ENCODE measurements at regions not wholly inside any gene's neighbourhood (a gene's known extent, or its start where the extent isn't known, plus 50 kb on each side); places are given as distances from the start of the nearest gene placed in this dataset.

GRCh38 chr7:84813376-84813775 lies 373.5 kb downstream of the SEMA3D start:
- TF ChIP-seq, protein P1, sequence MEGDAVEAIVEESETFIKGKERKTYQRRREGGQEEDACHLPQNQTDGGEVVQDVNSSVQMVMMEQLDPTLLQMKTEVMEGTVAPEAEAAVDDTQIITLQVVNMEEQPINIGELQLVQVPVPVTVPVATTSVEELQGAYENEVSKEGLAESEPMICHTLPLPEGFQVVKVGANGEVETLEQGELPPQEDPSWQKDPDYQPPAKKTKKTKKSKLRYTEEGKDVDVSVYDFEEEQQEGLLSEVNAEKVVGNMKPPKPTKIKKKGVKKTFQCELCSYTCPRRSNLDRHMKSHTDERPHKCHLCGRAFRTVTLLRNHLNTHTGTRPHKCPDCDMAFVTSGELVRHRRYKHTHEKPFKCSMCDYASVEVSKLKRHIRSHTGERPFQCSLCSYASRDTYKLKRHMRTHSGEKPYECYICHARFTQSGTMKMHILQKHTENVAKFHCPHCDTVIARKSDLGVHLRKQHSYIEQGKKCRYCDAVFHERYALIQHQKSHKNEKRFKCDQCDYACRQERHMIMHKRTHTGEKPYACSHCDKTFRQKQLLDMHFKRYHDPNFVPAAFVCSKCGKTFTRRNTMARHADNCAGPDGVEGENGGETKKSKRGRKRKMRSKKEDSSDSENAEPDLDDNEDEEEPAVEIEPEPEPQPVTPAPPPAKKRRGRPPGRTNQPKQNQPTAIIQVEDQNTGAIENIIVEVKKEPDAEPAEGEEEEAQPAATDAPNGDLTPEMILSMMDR (IDR thresholded peaks at IDR 0.05; ENCODE audit: poor library complexity), result no peak
- no peak for TF ChIP-seq EZH2phosphoT487 (IDR thresholded peaks at IDR 0.05; ENCODE audit: low read depth, severe bottlenecking, unreplicated experiment)
